NCI-H510A treated with DMSO at 0.1 percent for 48 hours (cell line): ENCODE measurements at regions not wholly inside any gene's neighbourhood (a gene's known extent, or its start where the extent isn't known, plus 50 kb on each side); places are given as distances from the start of the nearest gene placed in this dataset.
"Not testable (repeated sequence)": the region's sequence is repeated elsewhere in the genome, so short reads cannot be mapped to it uniquely, and the experiment has no call there.

Experiments used
- DNase-seq: peaks from one replicate; lab custom pipeline; 2025; lab: John Stamatoyannopoulos, UW

GRCh38 chr10:57960406-57960805 is 307.3 kb downstream of the IPMK start:
- no peak for DNase-seq

GRCh38 chr10:57959318-57960006 is 308.2 kb downstream of the IPMK start:
- DNase-seq, result no peak

- DNase-seq, result no peak
Measured at GRCh38 chr10:57955076-57955475, 312.6 kb downstream of the IPMK start.

GRCh38 chr10:57952741-57953140 is 315.0 kb downstream of the IPMK start:
- no peak for DNase-seq

GRCh38 chr10:57950442-57950974 is 317.2 kb downstream of the IPMK start:
- DNase-seq, result no peak

- DNase-seq, result no peak
Measured at GRCh38 chr10:57948796-57949195, 318.9 kb downstream of the IPMK start.

- DNase-seq, result no peak
Measured at GRCh38 chr10:57946833-57947232, 320.9 kb downstream of the IPMK start.

- DNase-seq, result no peak
Measured at GRCh38 chr10:57943701-57944100, 324.0 kb downstream of the IPMK start.

- peak; percentile 28 for DNase-seq
Measured at GRCh38 chr10:57925045-57925444, 342.6 kb downstream of the IPMK start.

GRCh38 chr10:57921140-57921539 is 346.6 kb downstream of the IPMK start:
- DNase-seq, result no peak

- DNase-seq, result no peak
Measured at GRCh38 chr10:57919864-57920263, 347.8 kb downstream of the IPMK start.

- no peak for DNase-seq
Measured at GRCh38 chr10:57917019-57917418, 350.7 kb downstream of the IPMK start.

GRCh38 chr10:57905861-57906260 is 361.8 kb downstream of the IPMK start:
- no peak for DNase-seq

GRCh38 chr10:57905010-57905409 is 362.7 kb downstream of the IPMK start:
- DNase-seq, result no peak

- DNase-seq, result peak; percentile 41
Measured at GRCh38 chr10:57898231-57898630, 369.5 kb downstream of the IPMK start.

- DNase-seq, result no peak
Measured at GRCh38 chr10:57897611-57898010, 370.1 kb downstream of the IPMK start.

GRCh38 chr10:57894361-57894760 is 373.3 kb downstream of the IPMK start:
- DNase-seq, result no peak

GRCh38 chr10:57891201-57892006 is 376.3 kb downstream of the IPMK start:
- no peak for DNase-seq

- DNase-seq, result no peak
Measured at GRCh38 chr10:57890691-57891090, 377.0 kb downstream of the IPMK start.

GRCh38 chr10:57885618-57885968 is 382.1 kb downstream of the IPMK start:
- not testable (repeated sequence) for DNase-seq

- DNase-seq, result no peak
Measured at GRCh38 chr10:57884965-57885617, 382.6 kb downstream of the IPMK start.

GRCh38 chr10:57884407-57884806 is 383.3 kb downstream of the IPMK start:
- no peak for DNase-seq
